ENCODE measurements at regions not wholly inside any gene's neighbourhood (a gene's known extent, or its start where the extent isn't known, plus 50 kb on each side); places are given as distances from the start of the nearest gene placed in this dataset.
"Not testable (repeated sequence)": the region's sequence is repeated elsewhere in the genome, so short reads cannot be mapped to it uniquely, and the experiment has no call there.

DNA sequence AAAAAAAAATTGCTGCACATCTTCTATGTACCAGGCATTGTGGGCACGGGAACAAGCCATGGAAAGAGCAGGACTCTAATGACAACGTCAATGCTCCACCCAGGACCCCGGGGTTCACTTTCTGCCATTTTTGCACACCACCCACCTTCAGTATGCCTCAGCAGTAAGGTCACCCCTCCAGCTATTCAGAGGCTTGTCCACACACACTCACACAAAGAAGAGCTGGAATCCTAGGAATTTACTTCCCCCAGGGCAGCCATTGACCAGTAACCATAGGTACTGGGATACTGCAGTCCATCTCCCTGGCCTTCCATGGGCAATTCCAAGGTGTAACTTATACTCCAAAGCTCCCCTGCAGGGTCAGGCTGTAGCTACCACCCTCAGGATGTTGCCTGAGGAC is 170.8 kb downstream of the SUCLG1 start:
- DNase-seq (ENCODE audit: low read depth in 2 of 2) = no peak

DNA sequence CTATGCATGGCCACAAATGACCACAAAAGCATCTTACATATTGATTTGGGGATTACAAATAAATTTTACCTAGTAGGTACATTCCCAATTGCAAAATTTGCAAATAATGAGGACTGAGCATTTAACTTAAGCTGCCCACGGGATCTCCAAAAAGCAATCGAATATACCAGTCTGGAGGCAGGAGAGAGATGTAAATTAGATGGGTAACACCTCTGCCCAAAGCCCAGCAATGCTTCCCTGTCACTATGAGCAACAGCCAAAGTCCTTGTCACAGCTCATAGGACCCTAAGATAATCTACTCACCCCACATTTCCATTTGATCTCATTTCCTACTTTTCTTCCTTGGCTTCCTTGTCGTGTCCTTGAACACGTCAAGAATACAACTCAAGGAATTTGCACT is 172.2 kb downstream of the SUCLG1 start:
- DNase-seq (ENCODE audit: low read depth in 2 of 2) = no peak

DNA sequence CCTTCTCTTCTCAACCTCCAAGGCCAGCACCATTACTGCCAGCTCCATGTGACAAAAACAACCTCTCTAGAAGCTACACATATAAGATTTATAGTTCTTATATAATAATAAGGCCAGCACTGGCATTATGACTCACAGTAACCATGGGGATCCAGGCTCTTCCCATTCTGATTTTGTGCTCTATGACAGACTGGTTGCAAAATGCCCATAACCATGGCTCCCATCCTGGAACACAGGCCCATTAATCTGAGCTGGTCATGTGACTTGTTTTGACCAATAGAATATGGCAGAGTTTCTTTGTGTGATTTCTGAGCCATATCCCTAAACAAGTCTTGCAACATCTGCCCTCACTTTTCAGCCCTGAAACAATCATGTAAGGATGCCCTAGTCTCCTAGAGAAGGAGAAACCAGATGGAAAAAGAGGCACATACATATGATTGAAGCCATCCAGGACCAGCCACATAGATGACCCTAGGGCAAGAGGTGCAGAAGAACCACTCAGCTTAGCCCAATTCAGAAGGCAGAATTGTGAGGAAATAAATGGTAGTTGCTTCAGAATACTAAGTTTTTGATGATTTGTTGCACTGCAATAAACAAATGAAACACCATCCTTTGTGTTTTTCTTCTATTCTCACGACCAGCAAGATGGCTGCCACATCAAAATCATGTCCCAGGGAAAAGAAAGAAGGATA is 173.9 kb downstream of the SUCLG1 start:
- DNase-seq (ENCODE audit: low read depth in 2 of 2) = no peak

DNA sequence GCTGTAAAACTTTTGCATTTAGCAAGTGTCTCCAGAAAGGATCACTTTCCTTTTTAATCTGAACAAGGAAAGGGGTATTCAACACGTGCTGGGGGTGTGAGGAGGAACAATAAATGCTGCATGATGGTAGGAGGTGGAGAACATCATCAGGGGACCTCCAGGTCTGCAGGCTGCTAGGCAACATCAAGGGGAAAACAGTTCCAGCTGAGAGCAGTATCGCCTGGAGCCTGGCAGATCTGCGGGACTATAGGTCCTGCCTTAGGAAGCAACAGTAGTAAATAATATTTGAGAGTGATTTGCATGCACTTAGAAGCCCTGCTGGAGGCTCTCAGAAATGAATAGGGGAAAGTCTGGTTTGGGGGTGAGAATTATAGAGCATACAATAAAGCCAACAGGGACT is 175.6 kb downstream of the SUCLG1 start:
- DNase-seq (ENCODE audit: low read depth in 2 of 2) = no peak

DNA sequence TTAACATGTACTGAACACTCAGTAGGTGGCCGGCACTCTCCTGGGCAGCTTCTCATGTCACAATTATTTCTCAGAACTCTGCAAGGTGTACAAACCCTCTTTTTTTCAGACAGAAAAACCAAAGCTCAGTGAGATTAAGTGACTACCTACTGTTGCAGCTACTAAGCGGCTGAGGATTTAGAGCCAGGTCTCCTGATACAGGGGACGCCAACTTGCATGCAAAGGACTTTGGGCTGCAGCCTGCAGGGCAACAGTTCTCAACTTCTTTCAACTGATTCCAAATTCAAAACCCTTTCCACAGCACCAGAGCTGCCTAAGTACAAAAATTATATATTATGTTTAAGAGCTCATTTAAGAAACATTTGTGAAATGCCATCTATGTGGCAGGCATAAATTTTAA is 177.6 kb downstream of the SUCLG1 start:
- DNase-seq (ENCODE audit: low read depth in 2 of 2) = no peak

DNA sequence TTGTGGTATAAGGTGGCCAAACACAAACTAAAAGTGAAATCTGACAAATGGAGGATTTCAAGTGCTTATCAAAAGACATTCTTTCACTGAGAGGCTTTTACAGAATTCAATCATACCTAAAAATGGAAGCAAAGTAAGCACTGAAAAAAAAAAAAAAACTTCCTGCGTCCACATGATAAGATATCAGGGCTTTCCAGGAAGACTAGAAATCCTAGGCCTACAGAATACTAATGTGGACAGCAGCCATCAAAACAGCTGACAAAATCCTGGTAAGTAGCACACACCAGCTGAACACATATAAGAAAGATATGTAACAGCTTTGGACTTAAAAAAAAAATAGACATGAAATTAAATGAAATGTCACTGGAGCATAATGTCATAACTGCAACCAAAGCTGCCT is 178.2 kb downstream of the SUCLG1 start:
- no peak for DNase-seq (ENCODE audit: low read depth in 2 of 2)

DNA sequence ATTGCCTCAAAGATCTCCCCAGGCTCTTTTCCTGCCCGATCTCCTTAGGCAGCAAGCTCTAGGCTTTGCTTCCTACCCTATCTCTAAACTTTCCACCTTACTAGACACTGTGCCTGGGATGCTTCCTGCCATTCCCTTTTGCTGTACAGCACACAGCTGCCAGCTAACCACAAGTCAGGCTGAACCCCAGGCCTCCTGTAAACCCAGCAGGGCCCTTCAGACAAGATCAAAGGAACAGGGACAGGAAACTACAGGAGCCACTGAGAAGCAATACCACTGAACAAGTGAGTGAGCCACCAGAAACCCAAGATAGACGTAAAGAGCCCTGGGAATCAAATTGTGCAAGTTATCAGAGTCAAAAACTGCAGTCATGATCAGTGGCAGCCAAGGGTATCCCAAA is 180.7 kb downstream of the SUCLG1 start:
- no peak for DNase-seq (ENCODE audit: low read depth in 2 of 2)

DNA sequence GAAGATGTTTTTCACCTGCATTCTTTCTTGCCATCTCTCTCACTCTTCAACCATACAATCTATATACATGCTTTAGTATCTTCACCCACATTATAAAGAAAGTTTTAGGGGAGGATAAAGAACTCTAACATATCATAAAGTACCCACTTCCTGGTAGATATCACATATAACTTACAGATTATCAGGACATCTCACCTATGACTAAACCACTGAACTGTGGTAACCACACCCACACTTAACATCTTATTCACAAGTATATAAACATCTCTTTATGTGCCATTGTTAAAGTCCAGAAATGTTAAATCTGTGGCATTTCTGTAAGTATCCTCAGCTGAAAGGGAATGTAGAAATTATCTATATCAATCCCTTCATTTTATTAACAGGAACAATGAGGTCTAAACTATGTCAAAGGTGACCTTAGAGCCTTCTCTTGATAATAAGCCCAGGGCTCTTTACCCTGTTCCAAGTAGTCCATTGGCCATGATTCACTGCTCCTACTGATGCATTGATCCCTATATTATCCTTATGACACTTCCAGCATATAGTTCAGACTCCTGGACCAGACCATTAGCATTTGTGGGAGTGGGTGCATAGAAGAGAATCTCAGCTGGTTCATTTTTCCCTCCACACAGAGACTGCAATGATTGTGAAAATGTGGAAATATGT is 182.4 kb downstream of the SUCLG1 start:
- DNase-seq (ENCODE audit: low read depth in 2 of 2) = no peak

DNA sequence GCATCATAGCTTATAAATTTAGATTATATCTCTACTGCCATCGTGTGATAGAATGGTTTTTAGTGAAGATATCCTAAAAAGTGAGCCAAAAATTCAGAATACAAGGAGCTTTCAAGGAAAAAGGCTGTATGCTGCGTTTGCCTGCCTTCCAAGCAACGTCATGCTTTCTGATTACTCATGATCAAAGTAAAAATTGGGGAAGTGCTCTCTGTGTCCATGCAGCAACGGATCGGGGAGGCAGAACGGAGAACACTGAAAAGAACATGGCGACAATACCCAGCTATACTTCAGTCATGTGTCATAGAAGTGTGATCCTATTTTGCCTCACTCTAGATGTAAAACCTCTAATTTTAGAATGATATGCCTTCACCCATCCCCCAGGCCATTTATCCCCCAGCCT is 185.7 kb downstream of the SUCLG1 start:
- no peak for DNase-seq (ENCODE audit: low read depth in 2 of 2)

DNA sequence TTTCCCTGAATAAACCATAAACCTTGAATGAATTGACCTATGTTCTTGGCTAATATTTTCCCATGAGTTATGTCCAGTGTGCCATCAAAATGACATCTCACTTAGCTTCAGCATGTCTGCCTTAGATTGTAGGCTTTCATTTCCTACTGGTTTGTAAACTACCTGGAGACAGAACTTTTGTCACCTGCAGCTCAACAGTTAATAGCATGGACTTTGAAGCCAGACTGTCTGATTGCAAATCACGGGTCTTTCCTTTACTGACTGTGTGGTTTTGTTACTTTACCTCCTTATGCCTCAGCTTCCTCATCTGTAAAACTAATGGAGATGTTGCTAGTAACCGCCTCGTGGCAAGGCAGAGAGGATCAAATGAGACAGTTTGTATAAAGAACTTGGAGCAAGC is 187.1 kb downstream of the SUCLG1 start:
- DNase-seq (ENCODE audit: low read depth in 2 of 2) = no peak

DNA sequence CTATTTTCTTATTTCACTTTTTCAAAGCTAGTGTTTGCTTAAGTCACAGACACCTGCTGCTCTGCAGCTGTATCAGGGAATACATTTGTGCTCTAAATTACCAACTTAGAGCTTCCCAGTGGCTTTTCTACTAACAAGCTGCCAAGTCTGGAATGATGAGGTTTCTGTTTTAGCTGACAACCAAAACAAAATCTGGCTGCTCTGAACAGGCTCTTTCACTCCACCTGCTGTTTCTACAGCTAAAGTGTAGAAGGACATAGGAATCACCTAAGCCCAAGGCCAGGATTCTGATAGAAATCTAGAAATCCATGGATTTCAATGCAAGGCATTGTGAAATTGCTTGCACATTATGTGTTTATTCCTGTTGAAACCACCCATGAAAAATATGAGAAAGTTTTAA is 201.2 kb downstream of the SUCLG1 start:
- no peak for DNase-seq (ENCODE audit: low read depth in 2 of 2)

DNA sequence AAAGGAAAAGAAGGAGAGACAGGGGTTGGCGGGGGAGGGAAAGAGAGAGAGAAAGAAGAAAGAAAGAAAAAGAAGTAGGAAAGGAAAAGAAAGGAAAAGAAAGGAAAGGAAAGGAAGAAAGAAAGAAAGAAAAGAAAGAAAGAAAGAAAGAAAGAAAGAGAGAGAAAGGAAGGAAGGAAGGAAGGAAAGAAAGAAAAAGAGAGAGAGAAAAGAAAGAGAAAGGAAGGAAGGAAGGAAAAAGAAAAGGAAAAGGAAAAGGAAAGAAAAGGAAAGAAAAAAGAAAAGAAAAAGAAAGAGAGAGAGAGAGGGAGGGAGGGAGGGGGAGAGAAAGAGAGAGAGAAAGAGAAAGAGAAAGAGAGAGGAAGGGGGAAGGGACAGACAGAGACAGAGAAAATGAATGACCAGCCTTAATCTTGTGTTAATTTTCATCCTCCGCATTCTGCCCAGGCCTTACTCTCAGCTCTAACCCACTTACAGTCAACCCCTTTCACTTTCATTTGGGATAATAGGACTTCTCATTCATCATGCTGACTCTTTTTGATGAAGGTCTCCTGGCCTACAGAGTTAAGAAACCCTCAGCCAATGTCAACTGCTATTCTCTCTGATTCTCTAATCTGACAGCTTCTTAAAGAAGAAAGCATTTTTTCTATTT is 207.3 kb downstream of the SUCLG1 start:
- no peak for DNase-seq (ENCODE audit: low read depth in 2 of 2)

DNA sequence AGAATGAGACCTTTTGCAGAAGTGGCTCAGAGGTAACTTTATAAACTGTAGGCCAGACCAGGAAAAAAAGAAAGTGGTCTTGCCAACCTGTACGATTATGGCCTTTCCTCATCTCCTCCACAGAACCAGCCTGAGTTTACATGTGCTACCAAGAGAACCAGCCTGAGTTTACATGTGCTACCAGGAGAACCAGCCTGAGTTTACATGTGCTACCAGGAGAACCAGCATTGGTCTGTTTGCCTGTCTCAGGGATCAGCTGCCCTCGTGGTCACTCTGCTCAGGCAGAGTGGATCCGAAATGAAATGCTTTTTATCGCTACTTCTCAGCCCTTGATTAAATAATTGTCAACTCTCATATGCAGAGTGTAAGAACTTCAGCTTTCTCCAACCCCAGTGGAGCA is 209.9 kb downstream of the SUCLG1 start:
- DNase-seq (ENCODE audit: low read depth in 2 of 2) = no peak

DNA sequence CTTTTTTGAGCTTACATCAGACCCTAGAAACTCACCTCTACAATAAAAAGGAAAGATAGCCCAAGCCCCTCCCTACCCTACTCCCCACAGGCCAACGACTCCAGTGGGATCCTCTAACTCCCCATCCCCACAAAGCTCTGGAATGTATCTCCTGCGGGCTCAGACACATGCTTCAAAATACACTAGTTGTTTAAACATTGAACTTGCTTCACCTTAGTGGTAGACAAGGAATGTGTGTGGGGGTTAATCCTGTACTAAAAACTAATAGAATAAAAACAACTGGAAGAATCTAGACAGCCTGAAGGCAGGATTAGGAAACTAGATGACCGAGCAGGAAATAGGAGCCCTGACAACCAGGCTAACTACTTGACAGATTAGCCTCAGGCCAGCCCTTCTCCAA is 211.5 kb downstream of the SUCLG1 start:
- no peak for DNase-seq (ENCODE audit: low read depth in 2 of 2)

DNA sequence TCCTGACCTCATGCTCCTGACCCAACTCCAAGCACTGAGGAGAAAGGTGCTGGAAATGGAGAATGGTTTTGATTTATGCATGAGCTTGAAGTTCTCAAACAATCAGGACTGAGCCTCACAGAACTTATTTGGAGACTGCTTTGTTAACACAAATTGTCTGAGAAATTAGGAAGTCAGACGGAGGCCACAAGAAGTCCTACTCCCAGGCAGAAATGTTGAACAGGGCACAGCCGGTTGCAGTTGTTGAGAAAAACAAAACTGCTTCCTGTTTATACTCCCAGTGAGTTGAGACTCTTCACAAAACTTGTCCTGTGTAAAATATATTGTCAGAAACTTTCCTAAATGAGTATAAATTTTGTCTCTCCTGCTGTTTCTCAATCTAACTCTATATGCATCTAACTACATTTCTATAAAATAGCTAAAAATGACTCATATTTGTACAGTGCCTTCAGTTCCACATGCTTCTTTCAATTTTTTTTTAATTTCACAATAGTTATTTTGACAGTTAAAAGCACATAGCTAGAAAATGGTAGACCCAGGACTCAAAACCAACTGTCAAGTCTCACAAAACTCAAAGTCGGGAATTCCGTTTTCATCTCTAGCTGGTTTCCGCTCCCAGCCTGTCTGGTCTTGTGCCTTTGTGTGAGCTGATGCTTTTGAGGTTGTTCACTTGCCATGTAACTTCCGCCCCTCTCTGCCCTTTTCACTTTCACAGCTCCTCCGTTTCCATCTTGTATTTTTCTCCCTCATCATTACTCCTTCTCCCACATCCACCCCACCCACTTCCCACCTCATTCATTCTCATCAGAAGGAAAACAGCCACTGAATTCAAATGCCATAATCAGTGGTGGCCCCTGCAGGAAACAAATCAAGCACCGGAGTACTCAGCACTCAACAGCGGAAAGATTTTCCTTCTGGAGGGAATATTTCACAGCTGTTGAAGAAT is 215.0 kb downstream of the SUCLG1 start:
- DNase-seq (ENCODE audit: low read depth in 2 of 2) = no peak

DNA sequence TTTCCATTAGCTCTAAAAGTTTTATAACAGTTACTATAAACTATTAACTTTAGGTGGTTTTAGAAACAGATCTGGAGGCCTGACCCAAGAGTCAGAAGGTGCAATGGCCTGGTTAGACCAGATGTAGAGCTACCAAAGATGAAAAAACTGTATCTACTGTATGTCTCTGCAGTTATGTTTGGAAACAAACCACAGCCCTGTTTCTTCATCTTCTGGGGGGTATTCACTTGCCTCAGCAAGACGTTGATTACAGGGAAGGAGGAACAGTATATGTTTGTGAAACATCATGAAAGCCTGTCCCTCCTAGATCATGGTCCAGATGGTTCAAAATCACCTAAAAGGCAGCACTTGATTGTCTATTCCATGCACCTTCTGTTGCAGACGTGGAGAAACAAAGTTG is 220.2 kb downstream of the SUCLG1 start:
- DNase-seq (ENCODE audit: low read depth in 2 of 2) = no peak

DNA sequence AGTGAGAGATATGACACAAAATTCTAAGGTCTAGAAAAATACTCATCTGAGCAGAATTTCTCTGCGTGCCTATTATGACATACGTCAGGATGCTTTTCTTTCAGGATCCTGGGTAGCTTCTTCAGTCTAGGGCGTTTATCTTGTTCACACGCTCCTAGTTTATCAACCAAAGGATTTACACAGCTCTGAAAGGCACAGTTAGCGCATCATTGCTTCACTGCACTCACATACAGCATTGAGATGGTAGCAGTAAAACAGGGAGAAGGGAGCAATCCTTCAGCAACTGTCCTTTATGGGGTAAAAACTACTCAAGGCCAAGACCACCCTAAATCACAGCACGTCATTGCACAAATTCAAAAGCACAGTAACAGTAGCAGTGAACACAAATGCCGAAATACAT is 222.8 kb downstream of the SUCLG1 start:
- no peak for DNase-seq (ENCODE audit: low read depth in 2 of 2)

DNA sequence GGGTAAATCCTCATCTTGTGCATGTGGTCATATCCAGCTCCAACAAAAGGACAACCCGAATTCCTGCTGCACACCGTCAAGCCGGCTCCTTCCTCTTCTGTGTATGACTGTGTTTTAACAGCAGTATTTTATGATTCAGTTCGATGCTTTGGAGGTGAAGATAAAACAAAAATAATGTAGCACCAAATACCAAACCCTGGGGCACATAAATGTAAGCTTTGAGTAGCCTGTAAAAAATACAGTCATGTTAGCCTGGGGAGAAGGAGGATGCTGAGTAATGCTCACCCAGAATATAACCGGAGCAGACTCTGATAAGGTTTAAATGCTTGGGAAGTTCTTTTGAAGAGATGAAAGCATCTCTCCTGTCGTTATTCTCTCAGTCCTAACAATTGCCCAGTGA is 225.0 kb downstream of the SUCLG1 start:
- DNase-seq (ENCODE audit: low read depth in 2 of 2) = no peak

DNA sequence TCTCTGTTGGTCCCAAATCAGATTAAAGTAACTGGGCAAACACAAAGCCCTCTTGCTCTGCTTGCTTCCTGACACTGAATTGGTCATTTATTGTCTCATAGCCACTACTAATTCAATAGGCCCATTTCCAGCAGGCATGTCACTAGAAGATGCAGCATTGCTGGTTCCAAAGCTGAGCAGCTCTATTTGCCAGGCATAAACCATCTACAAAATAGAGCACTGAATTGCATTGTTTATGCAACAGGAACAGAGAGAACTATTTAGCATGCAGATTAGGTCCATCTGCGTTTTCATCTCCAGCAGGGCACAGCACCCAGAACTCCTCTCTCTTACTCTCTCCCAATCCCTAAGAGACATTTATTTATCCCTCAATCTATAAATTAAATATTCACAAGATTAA is 227.6 kb downstream of the SUCLG1 start:
- no peak for DNase-seq (ENCODE audit: low read depth in 2 of 2)

DNA sequence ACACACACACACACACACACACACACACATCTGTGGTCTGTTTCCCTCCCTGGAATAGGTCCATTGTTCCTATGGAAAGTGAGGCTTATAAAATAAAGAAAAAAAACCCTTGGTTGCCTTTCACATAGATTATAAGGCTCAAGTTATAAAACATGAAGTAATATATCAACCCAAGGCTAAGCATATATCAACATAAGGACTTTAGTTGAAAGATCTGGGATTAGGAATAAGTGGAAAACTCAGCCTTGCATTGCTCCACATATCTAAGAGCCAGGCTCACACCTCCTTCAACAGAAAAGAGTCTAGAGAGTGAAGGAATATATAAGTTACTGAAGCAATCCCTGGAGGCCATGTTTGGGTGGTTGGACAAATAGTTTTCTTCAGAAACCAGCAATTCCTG is 235.0 kb downstream of the SUCLG1 start:
- DNase-seq (ENCODE audit: low read depth in 2 of 2) = no peak

DNA sequence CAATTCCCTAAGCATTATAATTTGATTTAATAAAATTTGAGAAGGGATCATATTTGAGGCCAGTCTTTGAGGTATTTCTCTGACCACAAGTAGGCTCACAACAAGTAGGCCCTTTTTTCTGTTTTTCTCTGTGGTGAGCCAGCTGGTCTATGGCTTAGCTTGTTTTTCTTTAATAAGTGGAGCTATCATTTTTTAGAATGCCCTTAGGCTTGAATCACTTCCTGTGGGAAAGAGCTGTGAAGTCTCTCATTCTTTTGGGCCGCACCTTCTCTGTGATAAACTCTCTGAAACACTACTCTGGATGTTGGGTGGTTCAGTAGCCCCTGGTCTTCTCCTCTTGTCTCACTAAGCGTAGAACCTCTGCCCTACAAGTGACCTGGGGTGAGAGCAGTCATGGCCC is 235.9 kb downstream of the SUCLG1 start:
- no peak for DNase-seq (ENCODE audit: low read depth in 2 of 2)

DNA sequence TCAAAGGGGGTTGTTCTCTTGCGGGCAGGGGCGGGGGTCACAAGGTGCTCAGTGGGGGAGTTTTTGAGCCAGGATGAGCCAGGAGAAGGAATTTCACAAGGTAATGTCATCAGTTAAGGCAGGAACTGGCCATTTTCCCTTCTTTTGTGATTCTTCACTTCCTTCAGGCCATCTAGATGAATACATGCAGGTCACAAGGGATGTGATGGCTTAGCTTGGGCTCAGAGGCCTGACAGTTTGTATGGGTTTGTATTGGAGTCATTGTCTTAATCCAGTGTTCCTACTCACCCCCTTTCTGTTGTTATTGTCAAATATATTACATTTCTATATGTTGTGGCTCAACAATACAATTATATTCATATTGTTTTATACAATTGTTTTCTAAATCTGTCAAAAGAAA is 238.0 kb downstream of the SUCLG1 start:
- not testable (repeated sequence) for DNase-seq (ENCODE audit: low read depth in 2 of 2)

Measured in stimulated activated CD8-positive, alpha-beta memory T cell treated with anti-CD3 and anti-CD28 coated beads, Interleukin-7, amount 100 ng/mL, for 4 hours (primary cell).